ENCODE measurements at regions not wholly inside any gene's neighbourhood (a gene's known extent, or its start where the extent isn't known, plus 50 kb on each side); places are given as distances from the start of the nearest gene placed in this dataset.

DNA sequence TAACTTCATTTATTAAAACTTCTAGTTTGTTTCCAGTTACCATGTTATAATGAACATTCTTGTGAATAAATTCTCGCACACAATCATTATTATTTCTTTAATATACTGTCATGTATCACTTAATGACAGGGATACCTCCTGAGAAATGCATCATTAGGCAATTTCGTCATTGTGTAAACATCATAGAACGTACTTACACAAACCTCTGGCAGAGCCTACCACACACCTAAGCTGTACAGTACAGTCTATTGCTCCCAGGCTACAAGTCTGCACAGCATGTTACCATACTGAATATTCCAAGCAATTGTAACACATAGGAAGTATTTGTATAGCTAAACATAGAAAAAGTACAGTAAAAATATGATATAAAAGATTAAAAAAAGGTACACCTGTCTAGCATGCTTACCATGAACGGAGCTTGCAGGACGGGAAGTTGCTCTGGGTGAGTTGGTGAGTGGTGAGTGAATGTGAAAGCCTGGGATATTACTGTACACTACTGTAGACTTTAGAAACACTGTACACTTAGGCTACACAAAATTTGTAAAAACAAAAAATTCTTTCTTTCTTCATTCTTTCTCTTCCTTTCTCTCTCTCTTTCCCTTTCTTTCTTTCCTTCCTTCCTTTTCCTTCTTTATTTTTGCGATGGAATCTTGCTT is 268.2 kb upstream of the SOX4 start:
- no peaks in the 10 kb centered on the region for H3K27me3 ChIP-seq (ENCODE audit: insufficient read depth, poor library complexity, severe bottlenecking)
- H3K27ac ChIP-seq (replicated peaks), result no peak overlapping the region
- TF ChIP-seq SPI1 (IDR thresholded peaks at IDR 0.05; ENCODE audit: borderline replicate concordance, low read depth) (no peak), POLR2AphosphoS5 (IDR thresholded peaks at IDR 0.05; ENCODE audit: low read depth) (no peak), CTCF (IDR thresholded peaks at IDR 0.05; ENCODE audit: insufficient read depth, low read length) (no peak), GABPA (IDR thresholded peaks at IDR 0.05; ENCODE audit: low read depth) (no peak)
- TF ChIP-seq, protein P1, sequence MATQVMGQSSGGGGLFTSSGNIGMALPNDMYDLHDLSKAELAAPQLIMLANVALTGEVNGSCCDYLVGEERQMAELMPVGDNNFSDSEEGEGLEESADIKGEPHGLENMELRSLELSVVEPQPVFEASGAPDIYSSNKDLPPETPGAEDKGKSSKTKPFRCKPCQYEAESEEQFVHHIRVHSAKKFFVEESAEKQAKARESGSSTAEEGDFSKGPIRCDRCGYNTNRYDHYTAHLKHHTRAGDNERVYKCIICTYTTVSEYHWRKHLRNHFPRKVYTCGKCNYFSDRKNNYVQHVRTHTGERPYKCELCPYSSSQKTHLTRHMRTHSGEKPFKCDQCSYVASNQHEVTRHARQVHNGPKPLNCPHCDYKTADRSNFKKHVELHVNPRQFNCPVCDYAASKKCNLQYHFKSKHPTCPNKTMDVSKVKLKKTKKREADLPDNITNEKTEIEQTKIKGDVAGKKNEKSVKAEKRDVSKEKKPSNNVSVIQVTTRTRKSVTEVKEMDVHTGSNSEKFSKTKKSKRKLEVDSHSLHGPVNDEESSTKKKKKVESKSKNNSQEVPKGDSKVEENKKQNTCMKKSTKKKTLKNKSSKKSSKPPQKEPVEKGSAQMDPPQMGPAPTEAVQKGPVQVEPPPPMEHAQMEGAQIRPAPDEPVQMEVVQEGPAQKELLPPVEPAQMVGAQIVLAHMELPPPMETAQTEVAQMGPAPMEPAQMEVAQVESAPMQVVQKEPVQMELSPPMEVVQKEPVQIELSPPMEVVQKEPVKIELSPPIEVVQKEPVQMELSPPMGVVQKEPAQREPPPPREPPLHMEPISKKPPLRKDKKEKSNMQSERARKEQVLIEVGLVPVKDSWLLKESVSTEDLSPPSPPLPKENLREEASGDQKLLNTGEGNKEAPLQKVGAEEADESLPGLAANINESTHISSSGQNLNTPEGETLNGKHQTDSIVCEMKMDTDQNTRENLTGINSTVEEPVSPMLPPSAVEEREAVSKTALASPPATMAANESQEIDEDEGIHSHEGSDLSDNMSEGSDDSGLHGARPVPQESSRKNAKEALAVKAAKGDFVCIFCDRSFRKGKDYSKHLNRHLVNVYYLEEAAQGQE (IDR thresholded peaks at IDR 0.05; ENCODE audit: insufficient replicate concordance, low read depth), result no peak
- DNase-seq (ENCODE audit: low read depth in 1 of 2, low spot score in 1 of 2), result no peak
- H3K4me3 ChIP-seq (replicated peaks; ENCODE audit: insufficient read depth, low read length), result no peak overlapping the region

DNA sequence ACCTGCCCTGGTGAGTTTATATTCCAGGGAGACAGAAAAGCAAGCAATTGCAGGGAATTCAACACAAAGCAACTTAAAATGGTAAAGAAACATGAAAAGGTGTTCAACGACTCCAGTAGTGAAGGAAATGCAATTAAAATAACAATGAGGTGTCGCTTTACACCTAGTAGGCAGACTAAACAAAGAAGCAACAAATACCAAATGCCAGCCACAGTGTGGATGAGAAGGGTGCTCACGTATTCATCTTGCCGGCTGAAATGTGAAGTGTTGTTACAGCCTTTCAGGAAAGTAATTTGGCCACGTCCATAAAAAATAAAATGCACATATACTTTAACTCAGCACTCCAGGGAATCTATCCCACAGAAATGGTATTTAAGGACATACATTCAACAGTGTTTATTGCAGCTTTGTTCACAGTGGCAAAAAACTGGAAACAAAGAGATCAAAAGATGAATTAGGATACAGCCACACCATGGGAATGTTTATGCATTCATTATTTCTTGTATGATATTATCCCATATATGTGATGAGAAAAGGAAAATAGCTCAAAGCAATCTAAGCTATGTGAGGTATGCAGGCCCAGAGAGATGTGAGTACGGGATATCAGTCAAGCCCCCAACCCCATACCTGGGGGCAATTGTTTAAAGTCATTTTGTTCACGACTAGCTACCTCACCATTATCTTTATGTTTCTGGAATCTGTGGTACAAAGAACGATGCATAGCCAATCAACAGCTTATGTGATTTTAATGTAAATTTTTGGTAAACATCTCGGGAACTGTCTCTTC is 266.0 kb upstream of the SOX4 start:
- no peak overlapping the region for H3K4me3 ChIP-seq (replicated peaks; ENCODE audit: insufficient read depth, low read length)
- no peak for DNase-seq (ENCODE audit: low read depth in 1 of 2, low spot score in 1 of 2)
- H3K27me3 ChIP-seq (ENCODE audit: insufficient read depth, poor library complexity, severe bottlenecking), result no peaks in the 10 kb centered on the region
- no peak overlapping the region for H3K27ac ChIP-seq (replicated peaks)
- TF ChIP-seq, protein P1 (IDR thresholded peaks at IDR 0.05; ENCODE audit: insufficient replicate concordance, low read depth), result no peak
- TF ChIP-seq GABPA (IDR thresholded peaks at IDR 0.05; ENCODE audit: low read depth) (no peak), POLR2AphosphoS5 (IDR thresholded peaks at IDR 0.05; ENCODE audit: low read depth) (no peak), SPI1 (IDR thresholded peaks at IDR 0.05; ENCODE audit: borderline replicate concordance, low read depth) (no peak), CTCF (IDR thresholded peaks at IDR 0.05; ENCODE audit: insufficient read depth, low read length) (no peak)

GRCh38 chr6:21331235-21331634 is 262.3 kb upstream of the SOX4 start:
- Histone ChIP-seq H3K4me3 (replicated peaks; ENCODE audit: insufficient read depth, low read length) (no peak overlapping the region), H3K27ac (replicated peaks) (no peak overlapping the region), H3K27me3 (ENCODE audit: insufficient read depth, poor library complexity, severe bottlenecking) (no peaks in the 10 kb centered on the region)
- no peak for DNase-seq (ENCODE audit: low read depth in 1 of 2, low spot score in 1 of 2)
- TF ChIP-seq GABPA (IDR thresholded peaks at IDR 0.05; ENCODE audit: low read depth) (no peak), SPI1 (IDR thresholded peaks at IDR 0.05; ENCODE audit: borderline replicate concordance, low read depth) (peak; percentile 57; the same call in 1 of the 2 replicates), POLR2AphosphoS5 (IDR thresholded peaks at IDR 0.05; ENCODE audit: low read depth) (no peak)

GRCh38 chr6:21332077-21332476 is 261.5 kb upstream of the SOX4 start:
- TF ChIP-seq GABPA (IDR thresholded peaks at IDR 0.05; ENCODE audit: low read depth), result no peak
- no peak for TF ChIP-seq SPI1 (IDR thresholded peaks at IDR 0.05; ENCODE audit: borderline replicate concordance, low read depth)
- no peak for TF ChIP-seq CTCF (IDR thresholded peaks at IDR 0.05; ENCODE audit: insufficient read depth, low read length)
- TF ChIP-seq, protein P1 (IDR thresholded peaks at IDR 0.05; ENCODE audit: insufficient replicate concordance, low read depth), result no peak
- no peak for TF ChIP-seq POLR2AphosphoS5 (IDR thresholded peaks at IDR 0.05; ENCODE audit: low read depth)
- Histone ChIP-seq H3K27ac (replicated peaks) (no peak overlapping the region), H3K4me3 (replicated peaks; ENCODE audit: insufficient read depth, low read length) (no peak overlapping the region), H3K27me3 (ENCODE audit: insufficient read depth, poor library complexity, severe bottlenecking) (no peaks in the 10 kb centered on the region)
- DNase-seq (ENCODE audit: low read depth in 1 of 2, low spot score in 1 of 2), result no peak

Measured in HL-60 (cell line).